ENCODE measurements at regions not wholly inside any gene's neighbourhood (a gene's known extent, or its start where the extent isn't known, plus 50 kb on each side); places are given as distances from the start of the nearest gene placed in this dataset.
"Not testable (repeated sequence)": the region's sequence is repeated elsewhere in the genome, so short reads cannot be mapped to it uniquely, and the experiment has no call there.

GRCh38 chr14:19197488-19198234 is 230.4 kb downstream of the POTEM start:
- TF ChIP-seq CTCF (IDR thresholded peaks at IDR 0.05); POLR2AphosphoS5 (IDR thresholded peaks at IDR 0.05; ENCODE audit: insufficient read depth in 1 of 2, low read depth in 1 of 2): not testable (repeated sequence)
